Aorta (tissue), 5 donors: ENCODE measurements at regions not wholly inside any gene's neighbourhood (a gene's known extent, or its start where the extent isn't known, plus 50 kb on each side); places are given as distances from the start of the nearest gene placed in this dataset.

Experiments used
- ATAC-seq: fragments of 200-7000 bp; cut with Tn5 transposase; one replicate; pipeline ENCODE4 v1.9.1; 2022; ENCODE audit warnings: moderate library complexity; ENCODE audit not compliant: low FRiP score
- DNase-seq, 2 donors: peaks; one replicate each; pipeline ENCODE4 v3.0.0-alpha.2; 2020
- H3K27ac ChIP-seq, 2 donors: one replicate each; pipeline ENCODE4 v1.5.1; 2013; ENCODE audit warnings: low read length in 2 of 2, mild to moderate bottlenecking in 2 of 2, moderate library complexity in 2 of 2, control low read depth in 1 of 2, inconsistent platforms in 1 of 2, low read depth in 1 of 2
- H3K27me3 ChIP-seq, 2 donors: one replicate each; pipeline ENCODE4 v1.6.1; 2013; ENCODE audit warnings: control low read depth in 1 of 2, low read length in 1 of 2, mild to moderate bottlenecking in 1 of 2, moderate library complexity in 1 of 2; ENCODE audit not compliant: insufficient read depth in 2 of 2, control insufficient read depth in 1 of 2
- H3K36me3 ChIP-seq, 2 donors: one replicate each; pipeline ENCODE4 v1.6.1; 2013; ENCODE audit warnings: control low read depth in 1 of 2, low read length in 1 of 2, mild to moderate bottlenecking in 1 of 2; ENCODE audit not compliant: insufficient read depth in 2 of 2, control insufficient read depth in 1 of 2
- H3K4me1 ChIP-seq, 2 donors: one replicate each; pipeline ENCODE4 v1.6.1; 2013; ENCODE audit warnings: low read length in 2 of 2, control low read depth in 1 of 2, mild to moderate bottlenecking in 1 of 2, moderate library complexity in 1 of 2; ENCODE audit not compliant: insufficient read depth in 2 of 2, control insufficient read depth in 1 of 2
- H3K4me3 ChIP-seq, 2 donors: one replicate each; pipeline ENCODE4 v1.5.1; 2013; ENCODE audit warnings: low read length in 2 of 2, control low read depth in 1 of 2, mild to moderate bottlenecking in 1 of 2
- H3K9me3 ChIP-seq: one replicate; pipeline ENCODE4 v1.6.1; 2013; ENCODE audit warnings: mild to moderate bottlenecking, low read length; ENCODE audit not compliant: control insufficient read depth
- WGBS, 2 donors: extraction: QIAGEN DNeasy Blood & Tissue Kit; methylation state at CpG; one replicate each; pipeline ENCODE4 v1.1.7; 2013; 5-methylcytosine and 5-hydroxymethylcytosine counted together
- intact Hi-C, 2 donors: fragments of 100-400 bp; cut with DNase I; formaldehyde crosslinking; loops; one replicate each; pipeline versions ENCODE4 v1.14.2 to v1.15.0; 2022
- donor health status: healthy with polysubstance abuse.
- donor health status: Bipolar disorder and iron deficiency.
- donor health status: DM: no; HTN: no; CAD: no.
- donor health status: DM: no; HTN: no; CAD: no.
- donor health status: DM: yes; HTN: yes; CAD: no.

DNA sequence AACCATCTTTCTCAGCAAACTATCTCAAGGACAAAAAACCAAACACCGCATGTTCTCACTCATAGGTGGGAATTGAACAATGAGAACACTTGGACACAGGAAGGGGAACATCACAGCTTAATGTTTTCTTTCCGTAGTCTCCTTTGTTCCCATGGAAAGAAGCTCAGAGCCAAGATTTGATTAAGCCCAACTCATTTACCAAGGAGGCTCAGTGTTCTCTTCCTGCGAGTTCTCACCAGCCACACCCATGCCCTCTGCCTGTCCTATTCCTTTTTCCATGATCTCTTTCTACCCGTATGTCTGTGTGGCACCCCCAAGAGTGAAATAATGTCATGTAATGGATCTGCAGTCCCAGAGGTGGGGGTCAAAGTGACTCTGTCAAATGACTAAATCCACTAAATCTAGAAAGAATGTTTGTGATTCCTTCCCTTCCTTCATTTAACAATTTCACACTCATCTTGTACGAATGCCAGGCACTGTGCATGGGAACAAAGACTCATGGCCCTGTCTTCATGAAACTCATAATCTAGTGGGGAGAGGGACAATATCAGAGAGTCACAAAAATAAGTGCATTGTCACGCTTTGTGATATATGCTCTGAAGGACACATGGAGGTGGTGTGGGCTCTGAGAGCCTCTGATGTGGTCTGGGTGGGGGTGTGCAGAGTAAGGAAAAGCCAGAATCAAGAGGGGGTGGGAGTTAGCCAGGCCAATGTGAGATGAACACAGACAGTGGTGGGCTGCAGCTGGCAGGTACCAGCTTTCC is 292.1 kb downstream of the CDC5L start:
- DNase-seq = no peak
- no peak for ATAC-seq
- Histone ChIP-seq H3K4me3 (no peak overlapping the region), H3K27ac (no peak overlapping the region), H3K9me3 (peaks cover 3% of the 10 kb centered on the region), H3K27me3 (no peaks in the 10 kb centered on the region), H3K36me3 (no peaks in the 10 kb centered on the region), H3K4me1 (no peaks in the 10 kb centered on the region)
- intact Hi-C loops = loop anchor here in 1 of 2 donors (5.0 kb wide), 1 partner anchor 513 kb away; no protein-coding TSS in a partner anchor
- 82 to 86% methylated on average over 6 of the region's 6 CpGs for WGBS, 2 donors

DNA sequence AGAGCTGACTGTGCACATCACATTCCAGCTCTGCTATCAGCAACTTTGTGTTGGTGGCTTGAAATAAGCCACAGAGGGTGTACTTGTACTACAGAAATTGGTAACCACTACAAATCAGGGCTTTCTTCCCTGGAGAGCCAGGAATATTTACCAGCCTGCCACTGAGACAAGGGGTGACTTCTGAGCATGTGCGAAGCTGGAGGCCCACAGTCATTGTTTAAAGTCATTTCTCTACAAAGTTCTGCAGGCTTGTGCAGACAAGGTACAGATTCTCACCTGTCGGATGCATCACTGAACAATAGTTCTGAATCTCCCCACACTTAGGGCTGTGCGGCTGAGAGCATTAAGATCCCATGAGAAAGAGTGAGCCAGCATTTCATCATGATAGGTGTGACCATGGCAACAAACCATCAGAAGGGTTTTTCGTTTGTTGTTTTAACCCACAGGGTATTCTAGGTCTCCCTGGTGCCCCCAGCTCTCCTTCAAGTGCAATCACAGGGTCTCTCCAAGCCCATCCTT is 292.8 kb downstream of the CDC5L start:
- Histone ChIP-seq H3K27me3 (no peaks in the 10 kb centered on the region), H3K27ac (no peak overlapping the region), H3K9me3 (peaks cover 3% of the 10 kb centered on the region), H3K36me3 (no peaks in the 10 kb centered on the region), H3K4me3 (no peak overlapping the region), H3K4me1 (no peaks in the 10 kb centered on the region)
- 74 to 82% methylated on average over 4 of the region's 4 CpGs for WGBS, 2 donors
- intact Hi-C loops = no loop called here
- DNase-seq (no peak), ATAC-seq (no peak)

DNA sequence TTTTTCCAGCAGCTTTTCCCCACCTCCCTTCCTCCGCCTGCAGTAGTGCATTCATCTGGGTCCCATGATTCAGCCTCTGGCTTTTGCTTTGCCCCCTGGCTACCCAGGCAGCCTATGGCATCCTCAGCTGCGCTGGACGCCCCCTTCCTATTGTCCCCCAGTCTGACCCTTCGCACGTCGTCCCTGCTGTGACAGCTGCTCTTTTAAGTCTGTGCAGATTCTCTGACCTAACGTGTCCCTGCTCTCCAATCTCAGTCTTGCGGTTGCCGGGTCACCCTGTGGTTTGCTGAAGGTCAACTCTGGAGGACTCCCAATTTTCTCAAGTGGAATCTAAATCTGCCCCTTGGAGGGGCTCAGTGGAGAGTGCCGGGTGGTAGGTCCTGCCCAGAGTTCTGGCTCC is 294.3 kb downstream of the CDC5L start:
- 82 to 84% methylated on average over 10 of the region's 10 CpGs for WGBS, 2 donors
- DNase-seq = no peak
- H3K9me3 ChIP-seq = peaks cover 3% of the 10 kb centered on the region
- H3K36me3 ChIP-seq = no peaks in the 10 kb centered on the region
- ATAC-seq = no peak
- no peaks in the 10 kb centered on the region for H3K27me3 ChIP-seq
- H3K4me1 ChIP-seq = no peaks in the 10 kb centered on the region
- H3K27ac ChIP-seq = no peak overlapping the region
- intact Hi-C loops = no loop called here
- no peak overlapping the region for H3K4me3 ChIP-seq

DNA sequence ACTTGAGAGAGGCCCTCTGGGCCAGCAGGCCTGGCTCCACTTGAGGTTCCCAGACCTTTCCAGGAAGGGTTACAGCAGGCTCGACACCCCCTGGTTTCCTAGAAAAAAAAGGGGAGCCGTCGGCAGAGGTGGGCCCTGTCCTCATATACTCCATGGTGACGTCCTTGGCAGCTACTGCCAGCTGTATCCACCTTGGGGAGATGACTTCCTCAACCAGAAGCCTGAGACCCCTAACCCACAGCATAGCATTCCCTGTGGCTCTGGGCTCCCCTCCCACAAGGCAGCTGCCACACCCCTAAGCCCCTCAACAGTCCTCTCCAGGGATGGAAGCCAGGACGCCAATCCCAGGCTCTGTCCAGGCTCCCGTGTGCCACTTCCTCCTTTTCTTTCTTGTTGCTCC is 294.8 kb downstream of the CDC5L start:
- H3K36me3 ChIP-seq = no peaks in the 10 kb centered on the region
- no peak for ATAC-seq
- WGBS, 2 donors = 75 to 80% methylated on average over 6 of the region's 6 CpGs
- no peaks in the 10 kb centered on the region for H3K27me3 ChIP-seq
- no peak overlapping the region for H3K27ac ChIP-seq
- no peaks in the 10 kb centered on the region for H3K4me1 ChIP-seq
- DNase-seq = no peak
- intact Hi-C loops = no loop called here
- H3K4me3 ChIP-seq = no peak overlapping the region
- H3K9me3 ChIP-seq = peaks cover 3% of the 10 kb centered on the region

DNA sequence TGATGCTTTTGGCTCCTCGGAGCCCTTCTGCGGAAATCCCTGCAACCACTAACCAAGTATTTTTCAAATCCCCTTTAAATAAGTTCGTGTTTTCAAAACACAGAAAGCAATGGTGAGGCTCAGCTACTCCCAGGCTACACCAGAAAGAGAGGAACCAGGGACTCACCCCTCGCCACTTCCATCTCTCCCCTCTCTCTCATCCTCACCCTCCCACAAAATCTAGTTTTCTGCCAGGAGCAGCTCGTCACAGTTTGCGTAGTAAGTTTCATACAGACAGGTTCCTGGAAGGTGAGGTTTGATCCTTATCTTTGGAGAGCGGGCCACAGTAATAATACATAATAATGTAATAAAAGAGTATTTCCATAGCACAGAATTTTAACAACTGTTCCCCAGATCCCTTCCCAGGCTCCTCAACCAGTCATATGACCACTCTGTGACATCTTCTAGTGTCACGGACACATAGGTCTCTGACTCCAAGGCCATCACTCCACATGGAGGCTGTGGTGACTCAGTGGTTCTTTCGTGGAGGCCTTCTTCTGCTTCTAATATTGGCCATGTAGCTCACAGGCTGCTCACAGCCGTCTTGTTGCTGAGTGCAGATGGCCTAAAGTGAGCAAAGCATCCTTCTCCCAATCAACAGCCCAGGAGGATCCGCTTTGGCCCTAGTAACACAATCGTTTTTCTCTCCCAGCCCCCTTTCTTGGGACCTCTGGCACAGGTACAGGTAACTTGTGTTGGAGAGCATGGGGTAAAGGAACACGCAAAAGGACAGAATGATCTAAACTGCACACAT is 295.7 kb downstream of the CDC5L start:
- H3K9me3 ChIP-seq = peaks cover 3% of the 10 kb centered on the region
- 88 to 90% methylated on average over 13 of the region's 13 CpGs for WGBS, 2 donors
- intact Hi-C loops = no loop called here

DNA sequence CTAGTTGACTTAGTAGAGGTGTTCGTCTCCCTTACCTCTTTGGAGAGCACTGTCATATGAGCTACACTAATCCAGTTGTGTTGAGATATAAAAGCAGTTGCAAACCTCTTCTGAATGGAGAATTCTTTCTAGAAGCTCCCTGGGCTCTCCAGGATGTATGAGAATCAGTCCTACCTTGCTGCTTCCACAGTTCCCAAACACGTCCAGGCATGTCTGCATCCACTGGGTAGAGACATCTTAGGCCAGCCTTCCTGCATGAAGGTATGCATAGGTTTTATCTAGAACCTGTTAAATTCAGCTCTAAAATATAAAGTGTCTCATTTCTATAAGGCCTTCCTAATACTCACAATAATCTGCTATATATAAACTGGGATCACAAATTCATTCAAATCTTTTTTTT is 297.7 kb downstream of the CDC5L start:
- DNase-seq = no peak

More for the DNA sequence above, 295.7 kb downstream of the CDC5L start:
- Histone ChIP-seq H3K27ac (no peak overlapping the region), H3K4me1 (no peaks in the 10 kb centered on the region), H3K4me3 (no peak overlapping the region), H3K36me3 (no peaks in the 10 kb centered on the region), H3K27me3 (no peaks in the 10 kb centered on the region)
- DNase-seq (no peak), ATAC-seq (no peak)

DNA sequence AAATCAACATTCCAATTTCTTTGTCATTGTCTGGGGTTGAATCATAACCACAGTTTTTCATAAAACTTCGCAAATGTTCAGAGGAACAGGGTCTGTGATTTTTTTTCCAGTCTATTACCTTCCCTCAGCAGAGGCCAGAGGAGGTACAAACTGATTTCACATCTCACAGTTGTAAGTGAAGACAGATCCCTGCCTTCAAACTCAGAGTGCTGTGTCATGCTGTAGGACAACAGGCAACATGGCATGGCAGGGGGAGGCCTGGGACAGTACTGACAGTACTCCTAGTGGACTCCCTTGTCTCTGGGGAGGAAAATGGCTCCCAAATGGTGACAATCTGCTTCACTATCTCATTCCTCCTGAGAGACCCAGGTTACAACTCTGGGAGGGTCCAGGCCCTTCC is 308.6 kb downstream of the CDC5L start:
- Histone ChIP-seq H3K27ac (no peak overlapping the region), H3K36me3 (no peaks in the 10 kb centered on the region), H3K4me3 (no peak overlapping the region), H3K4me1 (no peaks in the 10 kb centered on the region), H3K9me3 (no peaks in the 10 kb centered on the region), H3K27me3 (no peaks in the 10 kb centered on the region)
- intact Hi-C loops = no loop called here
- DNase-seq (no peak), ATAC-seq (no peak)
- WGBS, 2 donors = 98 to 100% methylated on average over 1 of the region's 1 CpG

More for the DNA sequence above, 297.7 kb downstream of the CDC5L start:
- WGBS, 2 donors = 90 to 91% methylated on average over 2 of the region's 2 CpGs
- no peaks in the 10 kb centered on the region for H3K4me1 ChIP-seq
- no peak for ATAC-seq
- H3K27me3 ChIP-seq = no peaks in the 10 kb centered on the region
- no peak overlapping the region for H3K4me3 ChIP-seq
- no peak overlapping the region for H3K27ac ChIP-seq
- peaks cover 3% of the 10 kb centered on the region for H3K9me3 ChIP-seq
- intact Hi-C loops = no loop called here
- H3K36me3 ChIP-seq = no peaks in the 10 kb centered on the region

DNA sequence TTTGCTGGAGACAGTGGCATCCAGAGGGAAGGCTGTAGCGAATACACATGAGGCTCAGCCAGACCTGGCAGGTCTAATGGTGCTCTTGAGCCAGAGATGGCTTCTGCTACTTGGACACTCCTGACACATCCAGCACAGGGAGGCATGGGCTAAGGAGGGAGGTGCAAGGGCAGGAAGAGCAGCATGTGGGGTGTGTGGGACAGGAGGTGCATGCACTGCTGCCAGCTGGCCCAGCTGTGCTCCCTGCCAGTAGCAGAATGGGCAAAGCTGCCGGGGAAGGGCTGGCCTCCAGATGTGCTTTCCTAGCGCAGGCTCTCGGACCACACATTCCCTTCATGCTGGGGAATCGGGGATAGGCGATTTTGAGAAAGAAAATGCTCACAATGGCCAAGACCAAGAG is 309.2 kb downstream of the CDC5L start:
- H3K4me3 ChIP-seq = no peak overlapping the region
- H3K27ac ChIP-seq = no peak overlapping the region
- no peak for ATAC-seq
- H3K9me3 ChIP-seq = no peaks in the 10 kb centered on the region
- H3K4me1 ChIP-seq = no peaks in the 10 kb centered on the region
- intact Hi-C loops = no loop called here
- no peaks in the 10 kb centered on the region for H3K27me3 ChIP-seq
- WGBS, 2 donors = 52 to 76% methylated on average over 6 of the region's 6 CpGs
- DNase-seq = no peak
- no peaks in the 10 kb centered on the region for H3K36me3 ChIP-seq
